Progenitor cell of endocrine pancreas (in vitro differentiated cells): ENCODE measurements at regions not wholly inside any gene's neighbourhood (a gene's known extent, or its start where the extent isn't known, plus 50 kb on each side); places are given as distances from the start of the nearest gene placed in this dataset.
"Not testable (repeated sequence)": the region's sequence is repeated elsewhere in the genome, so short reads cannot be mapped to it uniquely, and the experiment has no call there.

ENCODE experiments used
- DNase-seq: peaks from one replicate; pipeline ENCODE4 v3.0.0; 2021; ENCODE audit warnings: low spot score; ENCODE audit not compliant: unreplicated experiment
- H3K27ac Mint-ChIP-seq: 2 replicates; pipeline ENCODE4 v1.8.0; 2021; ENCODE audit warnings: mild to moderate bottlenecking, moderate library complexity, mixed read lengths
- H3K27me3 Mint-ChIP-seq: 2 replicates; pipeline ENCODE4 v1.8.0; 2021; ENCODE audit warnings: mixed read lengths
- H3K36me3 Mint-ChIP-seq: 2 replicates; pipeline ENCODE4 v1.8.0; 2022; ENCODE audit warnings: mixed read lengths; ENCODE audit not compliant: insufficient read depth
- H3K4me1 Mint-ChIP-seq: 2 replicates; pipeline ENCODE4 v1.8.0; 2021; ENCODE audit warnings: low read depth, mixed read lengths
- H3K4me3 Mint-ChIP-seq: 2 replicates; pipeline ENCODE4 v1.8.0; 2021; ENCODE audit warnings: low read depth, mild to moderate bottlenecking, moderate library complexity, mixed read lengths
- H3K9me3 Mint-ChIP-seq: 2 replicates; pipeline ENCODE4 v1.8.0; 2021; ENCODE audit warnings: low read depth, mixed read lengths
- CTCF ChIP-seq: fragments of 200-600 bp; sonication (generic); IDR thresholded peaks from one replicate; pipeline ENCODE4 v1.5.0; 2021; ENCODE audit warnings: antibody characterized with exemption, mild to moderate bottlenecking; ENCODE audit not compliant: unreplicated experiment

GRCh38 chrX:145393702-145394235 is 146.5 kb downstream of the SPANXN1 start:
- DNase-seq: no peak
- Mint-ChIP-seq H3K4me3 (no peak overlapping the region), H3K36me3 (no peaks in the 10 kb centered on the region), H3K9me3 (peaks cover 41% of the 10 kb centered on the region), H3K27ac (no peak overlapping the region), H3K27me3 (no peaks in the 10 kb centered on the region), H3K4me1 (no peaks in the 10 kb centered on the region)
- peak; percentile 25 for TF ChIP-seq CTCF

- TF ChIP-seq CTCF: no peak
- Mint-ChIP-seq H3K9me3 (peaks cover 41% of the 10 kb centered on the region), H3K4me1 (no peaks in the 10 kb centered on the region), H3K4me3 (no peak overlapping the region), H3K36me3 (no peaks in the 10 kb centered on the region), H3K27me3 (no peaks in the 10 kb centered on the region), H3K27ac (no peak overlapping the region)
- DNase-seq: no peak
These were observed 147.0 kb downstream of the SPANXN1 start for GRCh38 chrX:145394344-145394743.

- DNase-seq: no peak
- Mint-ChIP-seq H3K27ac (no peak overlapping the region), H3K27me3 (no peaks in the 10 kb centered on the region), H3K36me3 (no peaks in the 10 kb centered on the region), H3K9me3 (peaks cover 44% of the 10 kb centered on the region), H3K4me3 (no peak overlapping the region), H3K4me1 (no peaks in the 10 kb centered on the region)
- no peak for TF ChIP-seq CTCF
These were observed 149.3 kb downstream of the SPANXN1 start for GRCh38 chrX:145396612-145397011.

- Mint-ChIP-seq H3K27ac (no peak overlapping the region), H3K4me1 (no peaks in the 10 kb centered on the region), H3K4me3 (no peak overlapping the region), H3K9me3 (peaks cover 21% of the 10 kb centered on the region), H3K36me3 (no peaks in the 10 kb centered on the region), H3K27me3 (no peaks in the 10 kb centered on the region)
- no peak for DNase-seq
- TF ChIP-seq CTCF: peak; percentile 67
These were observed 157.7 kb downstream of the SPANXN1 start for GRCh38 chrX:145405012-145405411.

- H3K27me3 Mint-ChIP-seq: no peaks in the 10 kb centered on the region
- no peak overlapping the region for H3K27ac Mint-ChIP-seq
- no peaks in the 10 kb centered on the region for H3K4me1 Mint-ChIP-seq
- TF ChIP-seq CTCF: no peak
- H3K36me3 Mint-ChIP-seq: no peaks in the 10 kb centered on the region
- H3K4me3 Mint-ChIP-seq: no peak overlapping the region
- peaks cover 29% of the 10 kb centered on the region for H3K9me3 Mint-ChIP-seq
- DNase-seq: no peak
These were observed 163.3 kb downstream of the SPANXN1 start for GRCh38 chrX:145410622-145411021.

- not testable (repeated sequence) for H3K27ac Mint-ChIP-seq, H3K27me3 Mint-ChIP-seq, H3K4me1 Mint-ChIP-seq, H3K9me3 Mint-ChIP-seq, H3K36me3 Mint-ChIP-seq, DNase-seq, H3K4me3 Mint-ChIP-seq
These were observed 188.9 kb downstream of the SPANXN1 start for GRCh38 chrX:145436211-145436610.
